WERI-Rb-1 (cell line): ENCODE measurements at regions not wholly inside any gene's neighbourhood (a gene's known extent, or its start where the extent isn't known, plus 50 kb on each side); places are given as distances from the start of the nearest gene placed in this dataset.
"Not testable (repeated sequence)": the region's sequence is repeated elsewhere in the genome, so short reads cannot be mapped to it uniquely, and the experiment has no call there.

ENCODE experiments used
- DNase-seq: peaks from one replicate; pipeline ENCODE4 v3.0.0-alpha.2; 2020
- H3K27ac ChIP-seq: fragments of 250-450 bp; sonication (Bioruptor Pico); 2 replicates; pipeline ENCODE4 v1.5.1; 2020; ENCODE audit warnings: mild to moderate bottlenecking, moderate library complexity
- H3K27me3 ChIP-seq: fragments of 250-450 bp; sonication (Bioruptor Pico); 2 replicates; pipeline ENCODE4 v1.5.1; 2021; ENCODE audit warnings: mild to moderate bottlenecking, low read depth, moderate library complexity; ENCODE audit not compliant: insufficient read depth, severe bottlenecking
- H3K36me3 ChIP-seq: fragments of 250-450 bp; sonication (Bioruptor Pico); 2 replicates; pipeline ENCODE4 v1.5.1; 2020; ENCODE audit warnings: mild to moderate bottlenecking, moderate library complexity
- H3K4me3 ChIP-seq: 2 replicates; pipeline ENCODE4 v1.5.1; 2011; ENCODE audit warnings: low read depth, mild to moderate bottlenecking, control low read depth, low read length
- H3K9me3 ChIP-seq: fragments of 250-450 bp; sonication (Bioruptor Pico); 2 replicates; pipeline ENCODE4 v1.5.1; 2021; ENCODE audit warnings: mild to moderate bottlenecking, moderate library complexity; ENCODE audit not compliant: severe bottlenecking
- CTCF ChIP-seq: IDR thresholded peaks from 2 replicates; pipeline ENCODE4 v1.5.1; 2011; ENCODE audit warnings: low read depth, mild to moderate bottlenecking, control low read depth, inconsistent platforms, low read length

DNA sequence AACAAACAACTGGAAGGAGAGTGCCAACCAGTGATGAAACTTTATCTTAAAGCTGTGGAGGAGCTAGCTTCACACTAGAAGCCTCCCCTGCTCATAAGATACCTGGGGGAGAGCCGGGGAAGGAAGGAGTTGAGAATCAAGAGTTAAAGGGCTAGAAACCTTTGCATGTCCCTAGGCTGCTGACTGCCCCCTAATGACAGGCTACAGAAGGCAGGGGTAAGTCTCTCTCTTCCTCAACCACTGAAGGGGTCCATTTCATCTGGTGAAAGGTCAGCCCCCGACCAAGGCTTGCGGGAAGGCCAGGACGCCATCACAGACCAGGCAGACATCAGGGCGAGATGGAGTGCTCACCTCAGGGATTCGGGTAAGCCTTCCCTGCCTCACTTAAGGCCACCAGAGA lies 65.6 kb upstream of the GRHL3 start:
- TF ChIP-seq CTCF, result peak; percentile 48; the same call in 1 of the 2 replicates

GRCh38 chr1:24252185-24252780 lies 65.2 kb upstream of the IFNLR1 start:
- H3K27me3 ChIP-seq, result no peaks in the 10 kb centered on the region
- H3K27ac ChIP-seq, result no peak overlapping the region
- H3K36me3 ChIP-seq, result no peaks in the 10 kb centered on the region
- no peaks in the 10 kb centered on the region for H3K9me3 ChIP-seq
- H3K4me3 ChIP-seq, result no peak overlapping the region
- TF ChIP-seq CTCF, result no peak
- no peak for DNase-seq

More for the DNA sequence above, 65.6 kb upstream of the GRHL3 start:
- no peaks in the 10 kb centered on the region for H3K9me3 ChIP-seq
- no peak overlapping the region for H3K4me3 ChIP-seq
- no peaks in the 10 kb centered on the region for H3K27me3 ChIP-seq
- H3K36me3 ChIP-seq, result no peaks in the 10 kb centered on the region
- H3K27ac ChIP-seq, result no peak overlapping the region
- no peak for DNase-seq

DNA sequence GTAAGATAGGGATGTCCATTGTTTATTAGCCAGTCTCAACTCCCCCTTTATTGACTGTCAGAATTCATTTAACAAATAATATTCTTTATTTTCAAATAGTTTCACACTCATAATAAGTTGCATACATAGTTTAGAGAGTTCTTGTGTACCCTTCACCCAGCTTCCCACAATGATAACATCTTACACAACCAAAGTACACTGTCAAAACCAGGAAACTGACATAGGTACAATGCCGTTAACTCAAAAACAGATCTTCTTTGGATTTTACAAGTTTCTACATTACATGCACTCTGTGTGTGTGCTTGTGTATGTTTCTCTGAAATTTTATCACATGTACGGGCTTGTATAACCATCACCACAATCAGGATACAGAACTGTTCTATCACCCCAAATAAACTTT lies 64.4 kb upstream of the IFNLR1 start:
- no peak overlapping the region for H3K4me3 ChIP-seq
- no peak for DNase-seq
- H3K36me3 ChIP-seq, result no peaks in the 10 kb centered on the region
- no peaks in the 10 kb centered on the region for H3K9me3 ChIP-seq
- no peak for TF ChIP-seq CTCF
- H3K27ac ChIP-seq, result no peak overlapping the region
- no peaks in the 10 kb centered on the region for H3K27me3 ChIP-seq

- no peak for DNase-seq
- H3K4me3 ChIP-seq, result no peak overlapping the region
- TF ChIP-seq CTCF, result no peak
- H3K9me3 ChIP-seq, result no peaks in the 10 kb centered on the region
- H3K27me3 ChIP-seq, result no peaks in the 10 kb centered on the region
- no peak overlapping the region for H3K27ac ChIP-seq
- H3K36me3 ChIP-seq, result no peaks in the 10 kb centered on the region
Measured at GRCh38 chr1:24250791-24251190, 63.7 kb upstream of the IFNLR1 start.

GRCh38 chr1:24250224-24250623 lies 63.1 kb upstream of the IFNLR1 start:
- Histone ChIP-seq H3K27me3 (no peaks in the 10 kb centered on the region), H3K9me3 (no peaks in the 10 kb centered on the region), H3K4me3 (no peak overlapping the region), H3K36me3 (no peaks in the 10 kb centered on the region), H3K27ac (no peak overlapping the region)
- no peak for TF ChIP-seq CTCF
- no peak for DNase-seq

DNA sequence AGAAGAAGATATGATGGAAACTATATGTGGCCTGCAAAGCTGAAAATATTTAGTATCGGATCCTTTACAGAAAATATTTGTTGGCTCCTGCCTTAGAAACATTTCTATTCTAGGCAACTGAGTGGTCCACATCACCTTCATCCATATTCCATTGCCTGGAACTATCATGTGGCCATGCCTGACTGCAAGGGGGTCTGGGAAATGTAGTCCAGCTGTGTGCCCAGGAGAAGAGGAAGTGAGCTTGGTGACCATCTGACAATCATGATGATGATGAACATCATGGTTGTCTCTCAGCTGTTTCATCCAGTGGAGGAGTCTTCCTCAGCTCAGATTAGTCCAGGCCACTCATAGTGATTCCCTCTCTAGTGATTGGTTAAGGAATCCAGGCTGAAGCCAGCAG lies 61.8 kb upstream of the IFNLR1 start:
- no peaks in the 10 kb centered on the region for H3K27me3 ChIP-seq
- H3K9me3 ChIP-seq, result no peaks in the 10 kb centered on the region
- H3K4me3 ChIP-seq, result no peak overlapping the region
- DNase-seq, result no peak
- H3K27ac ChIP-seq, result no peak overlapping the region
- no peak for TF ChIP-seq CTCF
- no peaks in the 10 kb centered on the region for H3K36me3 ChIP-seq

- not testable (repeated sequence) for H3K27me3 ChIP-seq
Measured at GRCh38 chr1:24247337-24247736, 60.2 kb upstream of the IFNLR1 start.

More at GRCh38 chr1:24247337-24247736, 60.2 kb upstream of the IFNLR1 start:
- H3K4me3 ChIP-seq, DNase-seq, H3K9me3 ChIP-seq, H3K36me3 ChIP-seq, H3K27ac ChIP-seq: not testable (repeated sequence)
